GM18507 (cell line): ENCODE measurements at regions not wholly inside any gene's neighbourhood (a gene's known extent, or its start where the extent isn't known, plus 50 kb on each side); places are given as distances from the start of the nearest gene placed in this dataset.
"Not testable (repeated sequence)": the region's sequence is repeated elsewhere in the genome, so short reads cannot be mapped to it uniquely, and the experiment has no call there.

Experiments used
- DNase-seq: peaks from one replicate; pipeline ENCODE4 v3.0.0; 2011; ENCODE audit warnings: low read depth; ENCODE audit not compliant: insufficient read length; ENCODE audit errors: extremely low spot score
- FAIRE-seq: peaks from 2 replicates; lab custom pipeline; 2011; peaks lifted over from hg19 to GRCh38; lab: Jason Lieb, UNC

GRCh38 chr14:27613102-27613501 is 1015.3 kb upstream of the NOVA1 start:
- FAIRE-seq (no peak), DNase-seq (no peak)

- FAIRE-seq (no peak), DNase-seq (no peak)
These were observed 1025.9 kb upstream of the NOVA1 start for GRCh38 chr14:27623782-27624181.

- no peak for DNase-seq
- no peak for FAIRE-seq
These were observed 1036.5 kb upstream of the NOVA1 start for GRCh38 chr14:27634056-27634970.

DNA sequence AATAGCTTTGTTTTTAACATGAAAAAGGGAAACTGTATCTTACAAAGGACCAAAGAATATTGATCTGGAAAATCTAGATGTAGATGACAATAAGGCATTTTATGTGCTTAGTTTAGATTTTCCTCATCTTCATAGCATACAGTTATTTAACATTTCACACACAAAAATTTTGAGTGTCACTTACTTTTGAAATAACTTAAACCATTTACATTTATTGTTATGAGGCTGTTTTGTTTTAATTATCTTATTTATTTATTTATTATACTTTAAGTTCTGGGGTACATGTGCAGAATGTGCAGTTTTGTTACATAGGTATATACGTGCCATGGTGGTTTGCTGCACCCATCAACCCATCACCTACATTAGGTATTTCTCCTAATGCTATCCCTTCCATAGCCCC is 1042.9 kb upstream of the NOVA1 start:
- not testable (repeated sequence) for DNase-seq, FAIRE-seq

DNA sequence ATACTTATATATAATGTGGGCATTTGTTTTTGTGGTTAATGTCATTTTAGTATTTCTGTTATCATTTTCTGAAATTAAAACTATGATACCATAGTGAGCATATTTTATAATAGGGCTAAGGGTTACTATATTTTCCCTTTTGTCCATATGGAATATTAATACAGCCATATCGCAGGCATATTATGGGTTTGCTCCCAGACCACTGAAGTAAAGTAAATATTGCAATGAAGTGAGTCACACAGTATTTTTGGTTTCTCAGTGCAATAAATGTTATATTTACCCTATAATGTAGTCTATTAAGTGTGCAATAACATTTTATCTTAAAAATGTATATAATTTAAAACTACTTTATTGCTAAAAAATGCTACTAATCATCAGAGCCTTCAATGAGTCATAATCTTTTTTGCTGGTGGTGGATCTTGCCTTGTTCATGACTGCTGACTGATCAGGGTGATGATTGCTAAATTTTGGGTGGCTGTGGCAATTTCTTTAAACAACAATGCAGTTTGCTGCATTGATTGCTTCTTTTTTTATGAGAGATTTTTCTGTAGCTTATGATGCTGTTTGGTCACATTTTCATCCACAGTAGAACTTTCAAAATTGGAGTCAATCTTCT is 1044.5 kb upstream of the NOVA1 start:
- FAIRE-seq: no peak
- DNase-seq: no peak

GRCh38 chr14:27660683-27661082 is 1062.8 kb upstream of the NOVA1 start:
- no peak for FAIRE-seq

GRCh38 chr14:27668531-27668930 is 1070.7 kb upstream of the NOVA1 start:
- no peak for FAIRE-seq
- DNase-seq: no peak

More at GRCh38 chr14:27660683-27661082, 1062.8 kb upstream of the NOVA1 start:
- DNase-seq: no peak

- no peak for FAIRE-seq
- no peak for DNase-seq
These were observed 1074.2 kb upstream of the NOVA1 start for GRCh38 chr14:27672047-27672446.

GRCh38 chr14:27672811-27673737 is 1075.2 kb upstream of the NOVA1 start:
- FAIRE-seq, DNase-seq: not testable (repeated sequence)

DNA sequence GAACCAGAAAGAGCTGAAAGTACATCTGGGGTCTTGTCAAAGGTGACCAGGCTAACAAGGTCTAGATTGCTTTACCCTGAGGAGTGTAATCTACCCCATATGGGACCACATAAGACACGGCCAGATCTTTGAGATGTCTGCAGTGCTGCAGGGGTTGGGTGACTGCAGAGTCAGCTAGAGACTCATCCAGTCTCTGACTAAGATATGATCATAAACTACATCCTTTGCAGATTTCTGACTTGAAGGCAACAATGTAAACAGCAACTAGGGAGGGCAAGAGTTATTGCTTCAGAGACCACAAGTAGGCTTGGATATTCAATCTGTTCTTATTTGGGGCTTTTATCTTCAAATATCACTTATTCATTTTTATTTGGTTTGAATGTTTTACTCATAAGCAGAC is 1080.5 kb upstream of the FOXG1 start:
- FAIRE-seq: no peak
- DNase-seq: no peak

- no peak for DNase-seq
- no peak for FAIRE-seq
These were observed 1077.6 kb upstream of the FOXG1 start for GRCh38 chr14:27688841-27689444.

- DNase-seq (no peak), FAIRE-seq (no peak)
These were observed 1054.2 kb upstream of the FOXG1 start for GRCh38 chr14:27712364-27712763.

DNA sequence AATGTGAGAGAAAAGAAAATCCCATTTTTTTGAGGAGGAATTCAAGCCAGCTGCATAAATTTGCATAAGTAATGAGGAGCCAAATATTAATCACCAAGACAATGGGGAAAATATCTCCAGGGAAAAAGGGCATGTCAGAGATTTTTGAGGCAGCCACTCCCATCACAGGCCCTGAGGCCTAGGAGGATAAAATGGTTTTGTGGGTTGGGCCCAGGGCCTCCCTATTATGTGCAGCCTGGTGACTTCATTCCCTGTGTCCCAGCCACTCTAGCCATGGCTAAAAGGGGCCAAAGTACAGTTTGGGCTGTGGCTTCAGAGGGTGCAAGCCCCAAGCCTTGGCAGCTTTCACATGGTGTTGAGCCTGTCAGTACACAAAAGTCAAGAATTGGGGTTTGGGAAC is 1051.0 kb upstream of the FOXG1 start:
- FAIRE-seq (no peak), DNase-seq (no peak)

DNA sequence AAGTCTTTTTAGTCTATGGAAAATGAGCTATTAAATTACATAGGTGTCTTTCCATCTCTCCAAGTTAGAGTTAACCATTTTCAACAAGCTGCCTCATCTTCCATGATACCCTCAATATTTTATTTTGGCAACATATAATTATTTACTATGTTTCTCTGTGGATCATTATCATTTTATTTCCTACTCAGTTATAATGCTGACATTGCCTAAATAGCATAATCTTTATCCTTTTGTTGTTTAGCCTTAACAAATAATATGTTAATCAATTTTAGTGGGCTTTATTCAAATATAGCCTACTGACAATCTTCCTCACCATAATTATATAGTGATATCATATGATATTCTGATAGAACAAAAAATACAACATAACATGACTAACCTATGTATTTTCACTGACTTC is 1044.8 kb upstream of the FOXG1 start:
- no peak for FAIRE-seq

GRCh38 chr14:27725482-27725881 is 1041.1 kb upstream of the FOXG1 start:
- DNase-seq (no peak), FAIRE-seq (no peak)

More for the DNA sequence above, 1044.8 kb upstream of the FOXG1 start:
- no peak for DNase-seq

DNA sequence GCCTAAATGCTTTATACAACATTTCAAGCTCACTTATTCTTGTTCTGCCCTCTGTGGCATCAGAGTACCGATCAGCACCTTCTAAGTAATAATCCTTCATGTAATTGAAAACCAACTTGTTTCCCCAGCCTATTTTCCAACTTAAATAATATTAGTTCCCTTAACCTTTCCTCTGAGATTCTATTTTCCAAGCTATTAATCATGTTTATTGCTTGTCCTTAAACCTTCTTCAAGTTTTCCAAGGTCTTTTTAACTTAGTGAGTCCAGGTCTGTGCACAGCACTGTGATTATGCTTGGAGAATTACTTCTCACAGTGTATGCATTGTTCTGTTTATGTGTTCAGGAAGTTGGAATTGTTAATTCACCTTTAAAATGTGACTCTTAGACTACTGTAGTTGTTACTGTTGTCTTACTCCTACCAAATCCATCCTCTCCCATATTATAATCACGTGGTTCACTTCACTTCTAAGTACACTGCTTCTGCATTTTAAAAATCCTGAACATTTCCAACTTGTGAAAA is 1039.3 kb upstream of the FOXG1 start:
- no peak for DNase-seq
- no peak for FAIRE-seq

GRCh38 chr14:27730204-27730603 is 1036.4 kb upstream of the FOXG1 start:
- DNase-seq (no peak), FAIRE-seq (no peak)

DNA sequence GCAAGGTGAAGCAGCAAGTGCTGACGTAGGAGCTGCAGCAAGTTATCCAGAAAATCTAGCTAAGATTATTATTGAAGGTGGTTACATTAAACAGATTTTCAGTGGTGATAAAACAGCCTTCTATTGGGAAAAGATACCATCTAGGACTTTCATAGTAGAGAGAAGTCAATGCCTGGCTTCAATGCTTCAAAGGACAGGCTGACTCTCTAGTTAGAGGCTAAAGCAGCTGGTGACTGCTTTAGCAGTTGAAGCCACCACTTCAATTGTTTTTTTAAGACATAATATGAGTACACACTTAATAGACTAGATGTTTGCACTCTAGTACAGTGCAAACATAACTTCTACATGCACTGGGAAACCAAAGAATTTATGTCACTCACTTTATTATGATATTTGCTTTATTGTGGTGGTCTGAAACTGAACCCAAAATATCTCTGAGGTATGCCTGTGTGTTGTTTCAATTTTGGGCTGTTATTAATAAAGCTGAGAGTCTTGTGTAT is 1026.9 kb upstream of the FOXG1 start:
- FAIRE-seq (no peak), DNase-seq (no peak)

DNA sequence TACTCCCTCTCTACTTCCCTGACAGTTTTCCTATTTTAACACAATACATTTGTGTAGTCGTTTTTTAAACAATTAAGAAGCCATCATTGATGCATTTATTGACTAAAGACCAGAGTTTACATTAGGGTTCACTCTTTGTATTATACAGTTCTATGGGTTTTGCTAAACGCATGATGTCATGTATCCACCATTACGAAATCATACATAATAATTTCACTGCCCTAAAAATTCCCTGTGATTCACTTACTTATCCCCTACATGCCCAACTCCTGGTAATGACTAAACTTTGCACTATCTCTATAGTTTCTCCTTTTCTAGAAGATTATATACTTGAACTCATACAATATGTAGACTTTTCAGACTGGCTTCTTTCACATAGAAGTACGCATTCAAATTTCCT is 1016.5 kb upstream of the FOXG1 start:
- DNase-seq (no peak), FAIRE-seq (no peak)
